ENCODE measurements at regions not wholly inside any gene's neighbourhood (a gene's known extent, or its start where the extent isn't known, plus 50 kb on each side); places are given as distances from the start of the nearest gene placed in this dataset.

- TF ChIP-seq, protein P1, sequence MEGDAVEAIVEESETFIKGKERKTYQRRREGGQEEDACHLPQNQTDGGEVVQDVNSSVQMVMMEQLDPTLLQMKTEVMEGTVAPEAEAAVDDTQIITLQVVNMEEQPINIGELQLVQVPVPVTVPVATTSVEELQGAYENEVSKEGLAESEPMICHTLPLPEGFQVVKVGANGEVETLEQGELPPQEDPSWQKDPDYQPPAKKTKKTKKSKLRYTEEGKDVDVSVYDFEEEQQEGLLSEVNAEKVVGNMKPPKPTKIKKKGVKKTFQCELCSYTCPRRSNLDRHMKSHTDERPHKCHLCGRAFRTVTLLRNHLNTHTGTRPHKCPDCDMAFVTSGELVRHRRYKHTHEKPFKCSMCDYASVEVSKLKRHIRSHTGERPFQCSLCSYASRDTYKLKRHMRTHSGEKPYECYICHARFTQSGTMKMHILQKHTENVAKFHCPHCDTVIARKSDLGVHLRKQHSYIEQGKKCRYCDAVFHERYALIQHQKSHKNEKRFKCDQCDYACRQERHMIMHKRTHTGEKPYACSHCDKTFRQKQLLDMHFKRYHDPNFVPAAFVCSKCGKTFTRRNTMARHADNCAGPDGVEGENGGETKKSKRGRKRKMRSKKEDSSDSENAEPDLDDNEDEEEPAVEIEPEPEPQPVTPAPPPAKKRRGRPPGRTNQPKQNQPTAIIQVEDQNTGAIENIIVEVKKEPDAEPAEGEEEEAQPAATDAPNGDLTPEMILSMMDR (IDR thresholded peaks at IDR 0.05; ENCODE audit: extremely low read depth in 1 of 2, insufficient read depth in 1 of 2, low read depth in 1 of 2, low read length in 2 of 2): no peak
- TF ChIP-seq EZH2 (IDR thresholded peaks at IDR 0.05; ENCODE audit: borderline replicate concordance, low read depth, low read length, severe bottlenecking) (no peak), GATA2 (IDR thresholded peaks at IDR 0.05; ENCODE audit: insufficient read depth, insufficient read length, low read depth, low read length) (no peak), MAX (IDR thresholded peaks at IDR 0.05; ENCODE audit: insufficient read depth, insufficient read length) (no peak)
These were observed 53.0 kb upstream of the ROPN1 start for GRCh38 chr3:124044956-124045355.
